ENCODE measurements at regions not wholly inside any gene's neighbourhood (a gene's known extent, or its start where the extent isn't known, plus 50 kb on each side); places are given as distances from the start of the nearest gene placed in this dataset.
A peak's percentile ranks its signal among the peaks of the same experiment; 100 is the strongest.

DNA sequence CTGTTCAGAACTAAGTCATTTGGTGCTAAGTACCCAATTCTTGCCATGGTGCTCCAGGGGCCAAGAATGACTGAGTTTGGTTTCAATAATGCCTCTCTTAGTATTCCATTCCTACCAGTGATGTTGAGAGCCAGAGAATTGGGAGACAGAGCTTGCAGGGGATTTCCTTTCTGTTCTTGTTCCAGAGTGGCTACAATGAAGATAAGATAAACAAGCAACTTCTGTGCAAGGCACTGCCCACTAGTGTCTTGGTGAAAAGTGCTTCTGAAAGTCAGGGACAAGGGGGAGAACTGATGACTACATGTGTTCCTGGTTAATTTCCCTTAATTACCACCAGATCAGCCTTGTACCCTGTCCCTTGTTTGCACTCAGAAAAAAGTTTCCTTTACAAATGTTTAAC is 421.6 kb downstream of the BCKDHB start:
- H3K36me3 Mint-ChIP-seq (ENCODE audit: unreplicated experiment): no peaks in the 10 kb centered on the region
- H3K4me3 Mint-ChIP-seq (ENCODE audit: unreplicated experiment): no peak overlapping the region
- no peaks in the 10 kb centered on the region for H3K27me3 Mint-ChIP-seq (ENCODE audit: unreplicated experiment)

DNA sequence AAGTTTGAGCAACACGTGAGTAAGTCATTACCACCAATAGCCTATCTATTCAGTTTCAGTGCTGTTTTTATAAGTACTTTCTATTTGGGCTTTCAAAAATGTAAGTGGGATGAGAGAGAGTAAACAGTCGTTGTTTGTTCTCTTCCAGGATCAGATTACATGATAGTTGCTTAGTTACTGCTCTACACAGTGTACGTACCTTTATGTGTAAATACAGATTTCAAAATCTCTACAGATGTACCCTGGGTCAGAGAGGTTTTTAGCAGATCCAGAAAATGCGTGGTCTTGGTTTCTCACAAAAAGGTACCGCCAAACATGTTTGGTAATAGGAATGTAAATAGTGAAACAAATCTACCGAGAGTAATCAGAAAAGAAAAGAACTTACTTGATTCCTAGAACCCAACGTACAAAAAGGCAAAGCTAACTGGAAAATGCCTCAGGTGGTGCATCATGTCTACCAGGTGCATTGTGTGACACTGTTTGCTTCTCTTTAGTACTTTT is 421.1 kb downstream of the BCKDHB start:
- no peaks in the 10 kb centered on the region for H3K36me3 Mint-ChIP-seq (ENCODE audit: unreplicated experiment)
- no peaks in the 10 kb centered on the region for H3K27me3 Mint-ChIP-seq (ENCODE audit: unreplicated experiment)
- H3K4me1 Mint-ChIP-seq (ENCODE audit: low read depth, unreplicated experiment): peaks cover 5% of the 10 kb centered on the region
- no peak overlapping the region for H3K27ac Mint-ChIP-seq (ENCODE audit: unreplicated experiment)
- H3K4me3 Mint-ChIP-seq (ENCODE audit: unreplicated experiment): no peak overlapping the region
- no peak for DNase-seq
- H3K9me3 Mint-ChIP-seq (ENCODE audit: unreplicated experiment): no peaks in the 10 kb centered on the region
- TF ChIP-seq, protein P1, sequence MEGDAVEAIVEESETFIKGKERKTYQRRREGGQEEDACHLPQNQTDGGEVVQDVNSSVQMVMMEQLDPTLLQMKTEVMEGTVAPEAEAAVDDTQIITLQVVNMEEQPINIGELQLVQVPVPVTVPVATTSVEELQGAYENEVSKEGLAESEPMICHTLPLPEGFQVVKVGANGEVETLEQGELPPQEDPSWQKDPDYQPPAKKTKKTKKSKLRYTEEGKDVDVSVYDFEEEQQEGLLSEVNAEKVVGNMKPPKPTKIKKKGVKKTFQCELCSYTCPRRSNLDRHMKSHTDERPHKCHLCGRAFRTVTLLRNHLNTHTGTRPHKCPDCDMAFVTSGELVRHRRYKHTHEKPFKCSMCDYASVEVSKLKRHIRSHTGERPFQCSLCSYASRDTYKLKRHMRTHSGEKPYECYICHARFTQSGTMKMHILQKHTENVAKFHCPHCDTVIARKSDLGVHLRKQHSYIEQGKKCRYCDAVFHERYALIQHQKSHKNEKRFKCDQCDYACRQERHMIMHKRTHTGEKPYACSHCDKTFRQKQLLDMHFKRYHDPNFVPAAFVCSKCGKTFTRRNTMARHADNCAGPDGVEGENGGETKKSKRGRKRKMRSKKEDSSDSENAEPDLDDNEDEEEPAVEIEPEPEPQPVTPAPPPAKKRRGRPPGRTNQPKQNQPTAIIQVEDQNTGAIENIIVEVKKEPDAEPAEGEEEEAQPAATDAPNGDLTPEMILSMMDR (IDR thresholded peaks at IDR 0.05; ENCODE audit: partially characterized antibody, unreplicated experiment): no peak

More for the DNA sequence above, 421.6 kb downstream of the BCKDHB start:
- Mint-ChIP-seq H3K9me3 (ENCODE audit: unreplicated experiment) (no peaks in the 10 kb centered on the region), H3K4me1 (ENCODE audit: low read depth, unreplicated experiment) (peaks cover 1% of the 10 kb centered on the region), H3K27ac (ENCODE audit: unreplicated experiment) (no peak overlapping the region)
- DNase-seq: no peak
- TF ChIP-seq, protein P1 (IDR thresholded peaks at IDR 0.05; ENCODE audit: partially characterized antibody, unreplicated experiment): no peak

DNA sequence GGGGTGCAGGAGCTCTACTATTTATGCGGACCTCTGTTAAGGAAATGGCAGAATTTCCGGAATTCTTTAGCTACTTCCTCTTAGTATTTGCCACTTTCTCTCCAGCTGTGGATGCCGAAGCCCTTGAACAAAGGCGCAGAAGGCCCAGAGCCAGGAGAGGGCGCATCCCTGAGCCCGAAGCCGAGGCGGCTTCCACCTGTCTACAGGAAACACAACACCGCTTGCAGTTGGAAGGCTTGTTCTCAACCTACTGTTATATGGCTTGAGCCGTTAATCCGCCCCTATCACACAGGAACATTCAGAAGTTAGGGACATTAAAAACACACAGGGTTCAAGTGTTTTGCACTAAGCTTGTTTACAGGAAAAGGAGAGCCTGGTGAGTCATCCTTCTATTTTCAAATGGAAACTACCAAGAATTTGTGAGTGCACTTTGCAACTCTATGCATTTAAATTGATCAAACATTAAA is 417.1 kb downstream of the BCKDHB start:
- Mint-ChIP-seq H3K9me3 (ENCODE audit: unreplicated experiment) (no peaks in the 10 kb centered on the region), H3K27ac (ENCODE audit: unreplicated experiment) (no peak overlapping the region)

DNA sequence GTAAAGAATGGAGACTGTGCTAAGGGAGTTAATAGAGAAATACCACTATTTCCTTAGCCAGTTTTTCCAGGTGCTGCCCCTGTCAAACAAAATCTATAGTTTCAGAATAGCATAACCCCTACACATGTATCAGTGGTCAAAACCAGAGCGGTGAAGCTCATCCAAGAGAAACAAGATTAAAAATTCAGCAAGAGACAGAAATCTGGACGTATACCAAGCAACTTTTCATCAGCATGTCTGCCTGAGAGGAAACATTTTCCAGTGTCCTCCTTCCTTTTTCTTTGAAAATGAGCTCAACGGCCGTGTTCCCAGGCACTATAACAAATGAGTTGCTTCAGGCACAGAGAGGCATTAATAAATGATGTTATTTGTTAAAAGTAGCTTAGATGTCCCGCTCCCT is 416.5 kb downstream of the BCKDHB start:
- peak overlapping the region; percentile 28 for H3K27ac Mint-ChIP-seq (ENCODE audit: unreplicated experiment)
- no peaks in the 10 kb centered on the region for H3K9me3 Mint-ChIP-seq (ENCODE audit: unreplicated experiment)
- no peaks in the 10 kb centered on the region for H3K27me3 Mint-ChIP-seq (ENCODE audit: unreplicated experiment)
- DNase-seq: no peak
- TF ChIP-seq, protein P1 (IDR thresholded peaks at IDR 0.05; ENCODE audit: partially characterized antibody, unreplicated experiment): no peak
- H3K36me3 Mint-ChIP-seq (ENCODE audit: unreplicated experiment): no peaks in the 10 kb centered on the region
- peaks cover 10% of the 10 kb centered on the region for H3K4me1 Mint-ChIP-seq (ENCODE audit: low read depth, unreplicated experiment)
- H3K4me3 Mint-ChIP-seq (ENCODE audit: unreplicated experiment): no peak overlapping the region

More for the DNA sequence above, 417.1 kb downstream of the BCKDHB start:
- Mint-ChIP-seq H3K4me1 (ENCODE audit: low read depth, unreplicated experiment) (peaks cover 10% of the 10 kb centered on the region), H3K36me3 (ENCODE audit: unreplicated experiment) (no peaks in the 10 kb centered on the region), H3K27me3 (ENCODE audit: unreplicated experiment) (no peaks in the 10 kb centered on the region), H3K4me3 (ENCODE audit: unreplicated experiment) (no peak overlapping the region)
- TF ChIP-seq, protein P1 (IDR thresholded peaks at IDR 0.05; ENCODE audit: partially characterized antibody, unreplicated experiment): no peak
- peak; percentile 50 for DNase-seq

DNA sequence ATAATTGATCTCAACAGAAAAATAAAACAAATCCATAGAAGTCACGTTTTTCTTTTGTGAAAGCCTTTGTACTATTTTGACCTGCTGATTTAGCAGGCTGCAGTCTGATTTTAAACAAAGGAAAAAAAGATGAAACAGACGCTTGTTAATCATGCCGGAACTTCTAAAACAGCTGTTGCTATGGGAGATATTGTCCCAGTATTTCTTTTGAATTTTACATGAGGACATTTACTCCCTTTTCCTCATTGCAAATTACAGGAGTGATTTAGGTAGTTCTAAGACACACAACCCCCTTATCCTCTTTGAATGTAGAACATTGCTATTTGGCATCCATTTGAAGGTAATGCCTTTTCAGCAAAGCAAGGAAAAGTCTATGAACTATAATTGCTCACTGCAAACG is 416.1 kb downstream of the BCKDHB start:
- Mint-ChIP-seq H3K36me3 (ENCODE audit: unreplicated experiment) (no peaks in the 10 kb centered on the region), H3K4me3 (ENCODE audit: unreplicated experiment) (no peak overlapping the region), H3K27ac (ENCODE audit: unreplicated experiment) (peak overlapping the region; percentile 28), H3K4me1 (ENCODE audit: low read depth, unreplicated experiment) (peaks cover 10% of the 10 kb centered on the region), H3K27me3 (ENCODE audit: unreplicated experiment) (no peaks in the 10 kb centered on the region), H3K9me3 (ENCODE audit: unreplicated experiment) (peaks cover 2% of the 10 kb centered on the region)
- TF ChIP-seq, protein P1 (IDR thresholded peaks at IDR 0.05; ENCODE audit: partially characterized antibody, unreplicated experiment): no peak
- no peak for DNase-seq

All from glutamatergic neuron (in vitro differentiated cells).